Upper lobe of left lung (tissue), 4 donors: ENCODE measurements at regions not wholly inside any gene's neighbourhood (a gene's known extent, or its start where the extent isn't known, plus 50 kb on each side); places are given as distances from the start of the nearest gene placed in this dataset.

Experiments used
- CTCF ChIP-seq, 6 experiments: fragments of 450-650 bp in 4 of 6; fragments of 200-600 bp in 2 of 6; sonication (generic) in 2 of 6; IDR thresholded peaks; one replicate each; pipeline ENCODE4 v1.5.1; 2016 to 2019; ENCODE audit warnings: antibody characterized with exemption in 6 of 6
- POLR2AphosphoS5 ChIP-seq, 2 donors: sonication (generic); formaldehyde crosslinking; IDR thresholded peaks; one replicate each; pipeline ENCODE4 v1.5.1; 2017; ENCODE audit warnings: antibody characterized with exemption in 2 of 2

DNA sequence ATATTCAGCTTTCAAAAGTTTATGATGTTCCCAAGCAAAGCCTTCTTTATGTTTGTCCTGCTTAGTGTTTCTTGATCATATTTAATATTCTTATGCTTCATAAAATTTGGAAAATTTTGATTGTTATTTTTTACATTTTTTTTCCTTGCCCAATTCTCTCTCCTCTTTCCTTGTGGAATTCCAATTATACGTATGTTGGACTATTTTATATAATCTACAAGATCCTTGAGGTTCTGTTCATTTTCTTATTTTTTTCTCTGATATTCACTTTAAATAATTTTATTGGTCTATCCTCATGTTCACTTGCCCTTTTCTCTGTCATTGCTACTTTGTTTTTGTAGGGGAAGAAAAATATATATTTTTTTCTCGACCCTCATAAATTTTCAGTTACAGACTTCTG is 167.7 kb downstream of the DYRK2 start:
- TF ChIP-seq POLR2AphosphoS5 (IDR thresholded peaks at IDR 0.05), result no peak
- TF ChIP-seq CTCF (IDR thresholded peaks at IDR 0.05), result no peak
